Mesendoderm (in vitro differentiated cells): ENCODE measurements at regions not wholly inside any gene's neighbourhood (a gene's known extent, or its start where the extent isn't known, plus 50 kb on each side); places are given as distances from the start of the nearest gene placed in this dataset.
"Not testable (repeated sequence)": the region's sequence is repeated elsewhere in the genome, so short reads cannot be mapped to it uniquely, and the experiment has no call there.

Experiments used
- DNase-seq: peaks from one replicate; pipeline ENCODE4 v3.0.0; 2013
- H2AK5ac ChIP-seq: 2 replicates; pipeline ENCODE4 v1.6.1; 2013; ENCODE audit warnings: low read length, inconsistent platforms
- H2BK120ac ChIP-seq: 2 replicates; pipeline ENCODE4 v1.6.1; 2013; ENCODE audit warnings: low read depth, mild to moderate bottlenecking, low read length, moderate library complexity, mixed read lengths
- H2BK15ac ChIP-seq: replicated peaks from 2 replicates; pipeline ENCODE4 v1.6.1; 2013; ENCODE audit warnings: low read depth, mild to moderate bottlenecking, moderate library complexity
- H2BK5ac ChIP-seq: 2 replicates; pipeline ENCODE4 v1.6.1; 2013; ENCODE audit warnings: low read length, inconsistent platforms
- H3K18ac ChIP-seq: 2 replicates; pipeline ENCODE4 v1.6.1; 2013; ENCODE audit warnings: mild to moderate bottlenecking, low read length, mixed read lengths
- H3K23ac ChIP-seq: one replicate; pipeline ENCODE4 v1.6.1; 2013; ENCODE audit warnings: low read length
- H3K27ac ChIP-seq: 2 replicates; pipeline ENCODE4 v1.5.1; 2013; ENCODE audit warnings: low read depth, mild to moderate bottlenecking, inconsistent platforms, low read length, moderate library complexity
- H3K27me3 ChIP-seq: 2 replicates; pipeline ENCODE4 v1.6.1; 2013; ENCODE audit warnings: low read length, control low read depth, mild to moderate bottlenecking, inconsistent platforms; ENCODE audit not compliant: insufficient read depth, poor library complexity
- H3K36me3 ChIP-seq: 2 replicates; pipeline ENCODE4 v1.6.1; 2013; ENCODE audit warnings: low read length, inconsistent platforms; ENCODE audit not compliant: control insufficient read depth, insufficient read depth
- H3K4ac ChIP-seq: one replicate; pipeline ENCODE4 v1.6.1; 2013; ENCODE audit warnings: low read depth, mild to moderate bottlenecking, low read length, moderate library complexity
- H3K4me1 ChIP-seq: 2 replicates; pipeline ENCODE4 v1.6.1; 2013; ENCODE audit warnings: low read depth, low read length, inconsistent platforms; ENCODE audit not compliant: control insufficient read depth
- H3K4me2 ChIP-seq: 2 replicates; pipeline ENCODE4 v1.6.1; 2013; ENCODE audit warnings: low read length
- H3K4me3 ChIP-seq: 2 replicates; pipeline ENCODE4 v1.5.1; 2013; ENCODE audit warnings: mild to moderate bottlenecking, low read length
- H3K56ac ChIP-seq: one replicate; pipeline ENCODE4 v1.6.1; 2013; ENCODE audit warnings: low read length
- H3K79me1 ChIP-seq: 2 replicates; pipeline ENCODE4 v1.6.1; 2013; ENCODE audit warnings: low read length, inconsistent platforms
- H3K79me2 ChIP-seq: 2 replicates; pipeline ENCODE4 v1.6.1; 2013; ENCODE audit warnings: mild to moderate bottlenecking, low read length; ENCODE audit not compliant: control insufficient read depth, insufficient read depth
- H3K9ac ChIP-seq: 2 replicates; pipeline ENCODE4 v1.6.1; 2013; ENCODE audit warnings: low read length, inconsistent platforms
- H4K5ac ChIP-seq: one replicate; pipeline ENCODE4 v1.6.1; 2013; ENCODE audit warnings: low read length
- H4K8ac ChIP-seq: one replicate; pipeline ENCODE4 v1.6.1; 2013; ENCODE audit warnings: low read depth, mild to moderate bottlenecking, control low read depth, low read length, moderate library complexity
- WGBS: extraction: QIAGEN DNeasy Blood & Tissue Kit; methylation state at CpG from one replicate; pipeline ENCODE4 v1.1.7; 2013; ENCODE audit warnings: low lambda C conversion rate, missing lambda C conversion rate; ENCODE audit not compliant: insufficient coverage; ENCODE audit errors: extremely low coverage; 5-methylcytosine and 5-hydroxymethylcytosine counted together

DNA sequence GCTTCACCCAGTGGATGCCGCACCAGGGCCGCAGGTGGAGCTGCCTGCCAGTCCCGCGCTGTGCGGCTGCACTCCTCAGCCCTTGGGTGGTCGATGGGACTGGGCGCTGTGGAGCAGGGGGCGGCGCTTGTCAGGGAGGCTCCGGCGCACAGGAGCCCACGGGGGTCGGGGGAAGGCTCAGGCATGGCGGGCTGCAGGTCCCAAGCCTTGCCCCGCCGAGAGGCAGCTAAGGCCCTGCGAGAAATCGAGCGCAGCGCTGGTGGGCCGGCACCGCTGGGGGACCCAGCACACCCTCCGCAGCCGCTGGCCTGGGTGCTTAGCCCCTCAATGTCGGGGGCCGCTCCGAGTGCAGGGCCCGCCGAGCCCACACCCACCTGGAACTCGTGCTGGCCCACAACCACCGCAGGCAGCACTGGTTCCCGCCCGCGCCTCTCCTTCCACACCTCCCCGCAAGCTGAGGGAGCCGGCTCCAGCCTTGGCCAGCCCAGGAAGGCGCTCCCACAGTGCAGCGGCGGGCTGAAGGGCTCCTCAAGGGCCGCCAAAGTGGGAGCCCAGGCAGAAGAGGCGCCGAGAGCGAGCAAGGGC is 725.5 kb upstream of the CA10 start:
- H4K5ac ChIP-seq, H2BK15ac ChIP-seq, H3K27ac ChIP-seq, H3K79me2 ChIP-seq, DNase-seq, H3K4me1 ChIP-seq, H3K4ac ChIP-seq, H2AK5ac ChIP-seq, H3K36me3 ChIP-seq, H3K4me2 ChIP-seq, H4K8ac ChIP-seq, H2BK120ac ChIP-seq, H3K56ac ChIP-seq, H3K79me1 ChIP-seq, H3K27me3 ChIP-seq, H3K18ac ChIP-seq, H3K9ac ChIP-seq, H3K4me3 ChIP-seq, H2BK5ac ChIP-seq: not testable (repeated sequence)
- peak overlapping the region; percentile 24 for H3K23ac ChIP-seq
- no CpG with 5 or more reads among the region's 43 CpGs for WGBS

GRCh38 chr17:52846767-52847166 is 688.3 kb upstream of the CA10 start:
- H3K9ac ChIP-seq, H2BK5ac ChIP-seq, H3K56ac ChIP-seq, H3K4ac ChIP-seq, H4K8ac ChIP-seq, H3K18ac ChIP-seq, H3K4me1 ChIP-seq, H3K79me1 ChIP-seq, H3K4me2 ChIP-seq, H3K79me2 ChIP-seq, H3K36me3 ChIP-seq, H3K27me3 ChIP-seq, H4K5ac ChIP-seq, H3K23ac ChIP-seq, H2BK15ac ChIP-seq, DNase-seq, H2BK120ac ChIP-seq, H3K4me3 ChIP-seq, H2AK5ac ChIP-seq, H3K27ac ChIP-seq: not testable (repeated sequence)
- WGBS: no CpG with 5 or more reads among the region's 3 CpGs

GRCh38 chr17:52841971-52842370 is 683.5 kb upstream of the CA10 start:
- no peaks in the 10 kb centered on the region for H3K79me1 ChIP-seq
- H3K4me1 ChIP-seq: no peaks in the 10 kb centered on the region
- no peak overlapping the region for H2AK5ac ChIP-seq
- no peak overlapping the region for H3K4ac ChIP-seq
- no peak overlapping the region for H4K5ac ChIP-seq
- H2BK120ac ChIP-seq: no peak overlapping the region
- H3K4me2 ChIP-seq: no peak overlapping the region
- H2BK5ac ChIP-seq: no peak overlapping the region
- DNase-seq: no peak
- WGBS: no CpG with 5 or more reads among the region's 12 CpGs
- H3K9ac ChIP-seq: no peak overlapping the region
- H3K27ac ChIP-seq: no peak overlapping the region
- H3K36me3 ChIP-seq: no peaks in the 10 kb centered on the region
- no peak overlapping the region for H3K23ac ChIP-seq
- no peak overlapping the region for H3K18ac ChIP-seq
- H3K79me2 ChIP-seq: no peaks in the 10 kb centered on the region
- no peak overlapping the region for H3K4me3 ChIP-seq
- no peak overlapping the region for H3K56ac ChIP-seq
- no peak overlapping the region for H4K8ac ChIP-seq
- no peaks in the 10 kb centered on the region for H3K27me3 ChIP-seq
- no peak overlapping the region for H2BK15ac ChIP-seq

- Histone ChIP-seq H3K4me2 (no peak overlapping the region), H4K8ac (no peak overlapping the region), H3K4me1 (no peaks in the 10 kb centered on the region), H2BK120ac (no peak overlapping the region), H3K23ac (no peak overlapping the region), H3K18ac (no peak overlapping the region), H2AK5ac (no peak overlapping the region), H3K4ac (no peak overlapping the region), H3K36me3 (no peaks in the 10 kb centered on the region), H3K79me2 (no peaks in the 10 kb centered on the region), H3K27ac (no peak overlapping the region), H2BK5ac (no peak overlapping the region), H3K56ac (no peak overlapping the region), H3K9ac (no peak overlapping the region), H3K27me3 (no peaks in the 10 kb centered on the region), H3K79me1 (no peaks in the 10 kb centered on the region), H4K5ac (no peak overlapping the region), H2BK15ac (no peak overlapping the region), H3K4me3 (no peak overlapping the region)
- no CpG with 5 or more reads among the region's 3 CpGs for WGBS
- no peak for DNase-seq
Measured at GRCh38 chr17:52837492-52837891, 679.0 kb upstream of the CA10 start.

DNA sequence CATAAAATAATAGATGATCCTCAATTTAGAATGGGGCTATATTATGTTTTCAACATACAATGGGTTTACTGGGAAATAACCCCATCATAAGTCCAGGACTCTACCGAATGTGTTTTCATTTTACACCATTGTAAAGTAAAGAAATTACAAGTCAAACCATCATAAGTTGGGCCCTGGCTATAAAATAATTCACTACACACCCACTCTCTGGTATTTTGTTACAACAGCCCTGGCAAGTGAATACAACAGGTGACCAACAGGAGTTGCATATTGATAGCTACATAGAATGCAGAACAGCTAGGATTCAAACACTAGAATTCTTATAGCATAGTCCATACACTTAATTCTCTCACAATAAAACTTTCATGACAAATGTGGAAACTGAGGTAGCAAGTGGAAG is 673.0 kb upstream of the CA10 start:
- no peak overlapping the region for H2BK120ac ChIP-seq
- no peaks in the 10 kb centered on the region for H3K27me3 ChIP-seq
- no peak overlapping the region for H3K56ac ChIP-seq
- H3K79me2 ChIP-seq: no peaks in the 10 kb centered on the region
- H4K8ac ChIP-seq: no peak overlapping the region
- no peaks in the 10 kb centered on the region for H3K79me1 ChIP-seq
- H3K4me2 ChIP-seq: no peak overlapping the region
- H2AK5ac ChIP-seq: no peak overlapping the region
- DNase-seq: no peak
- no peak overlapping the region for H3K23ac ChIP-seq
- no peak overlapping the region for H3K4me3 ChIP-seq
- no peak overlapping the region for H3K18ac ChIP-seq
- H2BK5ac ChIP-seq: no peak overlapping the region
- H4K5ac ChIP-seq: no peak overlapping the region
- no peak overlapping the region for H3K27ac ChIP-seq
- no peaks in the 10 kb centered on the region for H3K4me1 ChIP-seq
- no peak overlapping the region for H3K4ac ChIP-seq
- WGBS: no CpG with 5 or more reads among the region's 1 CpG
- H3K36me3 ChIP-seq: no peaks in the 10 kb centered on the region
- no peak overlapping the region for H2BK15ac ChIP-seq
- no peak overlapping the region for H3K9ac ChIP-seq

DNA sequence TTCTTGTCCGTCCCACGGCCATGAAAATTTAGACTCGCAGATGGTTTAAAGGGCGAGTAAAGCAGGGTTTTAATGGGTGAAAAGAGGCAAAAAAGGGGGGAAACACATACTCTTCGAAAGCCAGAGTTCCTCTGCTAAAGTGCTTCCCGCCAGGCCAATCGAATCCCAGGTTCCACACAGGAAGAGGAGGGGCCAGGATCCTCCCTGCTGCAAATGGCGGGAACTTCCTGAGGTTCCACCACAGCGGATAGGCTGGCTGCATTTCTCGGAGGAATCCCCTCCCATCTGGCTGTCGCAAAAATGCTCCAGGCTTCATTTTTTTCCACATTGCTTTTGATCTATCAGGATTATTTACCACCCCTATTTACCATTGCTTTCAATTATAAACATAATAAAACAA is 670.1 kb upstream of the CA10 start:
- no peaks in the 10 kb centered on the region for H3K36me3 ChIP-seq
- H3K56ac ChIP-seq: no peak overlapping the region
- no peaks in the 10 kb centered on the region for H3K4me1 ChIP-seq
- no peaks in the 10 kb centered on the region for H3K79me2 ChIP-seq
- H2AK5ac ChIP-seq: no peak overlapping the region
- no peak overlapping the region for H3K27ac ChIP-seq
- no peak overlapping the region for H3K9ac ChIP-seq
- no peaks in the 10 kb centered on the region for H3K79me1 ChIP-seq
- no peak overlapping the region for H4K8ac ChIP-seq
- H2BK120ac ChIP-seq: no peak overlapping the region
- H3K18ac ChIP-seq: no peak overlapping the region
- no peak overlapping the region for H3K4me2 ChIP-seq
- WGBS: no CpG with 5 or more reads among the region's 11 CpGs
- no peak for DNase-seq
- H3K4ac ChIP-seq: no peak overlapping the region
- no peak overlapping the region for H2BK15ac ChIP-seq
- H2BK5ac ChIP-seq: no peak overlapping the region
- H3K4me3 ChIP-seq: no peak overlapping the region
- no peak overlapping the region for H3K23ac ChIP-seq
- H3K27me3 ChIP-seq: no peaks in the 10 kb centered on the region
- H4K5ac ChIP-seq: no peak overlapping the region
